Lower leg skin (tissue), 4 donors: ENCODE measurements at regions not wholly inside any gene's neighbourhood (a gene's known extent, or its start where the extent isn't known, plus 50 kb on each side); places are given as distances from the start of the nearest gene placed in this dataset.

Source experiments
- DNase-seq, 2 donors: peaks; one replicate each; pipeline ENCODE4 v3.0.0-alpha.2; 2019; ENCODE audit warnings: low spot score in 2 of 2
- H3K4me3 ChIP-seq: fragments of 200-600 bp; sonication (generic); 2 replicates; pipeline ENCODE4 v1.5.1; 2017; ENCODE audit warnings: mild to moderate bottlenecking, low read depth; ENCODE audit not compliant: poor library complexity, severe bottlenecking
- POLR2A ChIP-seq, 2 donors: fragments of 450-650 bp; IDR thresholded peaks; one replicate each; pipeline ENCODE4 v1.6.1; 2016 to 2017; ENCODE audit warnings: antibody characterized with exemption in 2 of 2, mild to moderate bottlenecking in 1 of 2, moderate library complexity in 1 of 2
- WGBS, 2 donors: methylation state at CpG; one replicate each; pipeline ENCODE4 v1.1.5; 2018; 5-methylcytosine and 5-hydroxymethylcytosine counted together
- intact Hi-C: fragments of 100-400 bp; cut with DNase I; formaldehyde crosslinking; loops from one replicate; pipeline ENCODE4 v1.15.0; 2023; ENCODE audit warnings: low total_unique reads
- TF ChIP-seq, protein P1 (sequence below), 3 donors: fragments of 450-650 bp; IDR thresholded peaks; one replicate each; pipeline ENCODE4 v1.5.1; 2016; ENCODE audit warnings: antibody characterized with exemption in 3 of 3, mild to moderate bottlenecking in 3 of 3, moderate library complexity in 2 of 3

DNA sequence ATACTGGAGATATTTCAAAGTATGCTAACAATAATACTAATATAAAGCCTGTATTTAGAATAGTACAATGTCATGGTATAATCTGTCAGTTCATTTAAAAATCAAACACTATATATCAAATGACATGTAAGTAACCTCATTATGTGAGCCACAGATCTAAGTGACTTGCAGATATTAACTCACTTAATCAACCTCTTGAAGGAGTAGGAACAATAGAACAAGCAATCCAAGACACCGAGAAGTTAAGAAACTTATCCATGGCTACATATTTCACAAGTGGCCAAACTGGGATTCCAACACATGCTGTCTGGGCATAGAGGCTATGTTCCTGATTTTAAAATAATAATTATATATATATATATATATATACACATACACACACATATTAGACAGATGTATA is 554.0 kb downstream of the ARAP2 start:
- intact Hi-C loops = no loop called here
- no peak overlapping the region for H3K4me3 ChIP-seq
- TF ChIP-seq, protein P1, sequence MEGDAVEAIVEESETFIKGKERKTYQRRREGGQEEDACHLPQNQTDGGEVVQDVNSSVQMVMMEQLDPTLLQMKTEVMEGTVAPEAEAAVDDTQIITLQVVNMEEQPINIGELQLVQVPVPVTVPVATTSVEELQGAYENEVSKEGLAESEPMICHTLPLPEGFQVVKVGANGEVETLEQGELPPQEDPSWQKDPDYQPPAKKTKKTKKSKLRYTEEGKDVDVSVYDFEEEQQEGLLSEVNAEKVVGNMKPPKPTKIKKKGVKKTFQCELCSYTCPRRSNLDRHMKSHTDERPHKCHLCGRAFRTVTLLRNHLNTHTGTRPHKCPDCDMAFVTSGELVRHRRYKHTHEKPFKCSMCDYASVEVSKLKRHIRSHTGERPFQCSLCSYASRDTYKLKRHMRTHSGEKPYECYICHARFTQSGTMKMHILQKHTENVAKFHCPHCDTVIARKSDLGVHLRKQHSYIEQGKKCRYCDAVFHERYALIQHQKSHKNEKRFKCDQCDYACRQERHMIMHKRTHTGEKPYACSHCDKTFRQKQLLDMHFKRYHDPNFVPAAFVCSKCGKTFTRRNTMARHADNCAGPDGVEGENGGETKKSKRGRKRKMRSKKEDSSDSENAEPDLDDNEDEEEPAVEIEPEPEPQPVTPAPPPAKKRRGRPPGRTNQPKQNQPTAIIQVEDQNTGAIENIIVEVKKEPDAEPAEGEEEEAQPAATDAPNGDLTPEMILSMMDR (IDR thresholded peaks at IDR 0.05) = no peak
- no peak for TF ChIP-seq POLR2A (IDR thresholded peaks at IDR 0.05)
- WGBS, 2 donors = 54 to 71% methylated on average over 1 of the region's 1 CpG
- no peak for DNase-seq

DNA sequence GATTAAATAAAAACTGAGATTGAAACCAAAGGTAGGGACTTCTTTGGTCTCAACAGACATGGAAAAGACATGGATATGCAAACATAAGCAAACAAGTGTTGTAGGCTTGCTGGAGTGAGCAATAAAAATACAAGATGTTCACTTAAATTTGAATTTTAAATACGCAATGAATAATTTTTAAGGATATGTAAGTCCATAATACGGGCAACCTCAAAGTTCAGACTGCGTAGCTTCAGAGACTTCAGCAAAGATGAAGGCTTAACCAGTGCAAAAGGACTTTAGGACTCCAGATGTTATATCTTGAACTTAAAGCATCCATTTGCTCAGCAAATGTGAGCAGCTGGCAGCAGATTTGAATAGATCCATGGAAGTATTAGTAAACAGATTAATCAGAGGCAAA is 549.3 kb downstream of the ARAP2 start:
- intact Hi-C loops = no loop called here
- DNase-seq = no peak
- no peak overlapping the region for H3K4me3 ChIP-seq
- 76 to 81% methylated on average over 3 of the region's 3 CpGs for WGBS, 2 donors
- TF ChIP-seq, protein P1 (IDR thresholded peaks at IDR 0.05) = no peak
- TF ChIP-seq POLR2A (IDR thresholded peaks at IDR 0.05) = no peak

DNA sequence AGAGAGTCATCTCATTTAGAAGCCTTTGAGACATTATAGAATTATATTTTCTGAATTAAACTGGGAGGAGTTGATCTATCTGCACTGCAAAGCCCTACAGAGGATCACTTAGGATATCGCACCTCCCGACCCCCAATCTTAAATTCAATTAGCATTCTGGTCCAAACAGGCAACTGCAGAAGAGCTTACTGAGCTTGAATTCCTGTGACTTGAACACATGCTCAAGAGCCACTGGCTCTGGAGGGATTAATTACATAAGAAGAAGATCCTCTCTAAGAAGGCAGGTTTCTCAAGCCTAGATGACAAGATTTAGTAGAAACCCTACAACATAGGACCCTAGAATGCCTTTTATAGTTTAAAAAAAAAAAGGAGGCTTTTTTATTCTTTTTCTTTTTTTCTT is 548.9 kb downstream of the ARAP2 start:
- TF ChIP-seq, protein P1 (IDR thresholded peaks at IDR 0.05) = no peak
- no peak for TF ChIP-seq POLR2A (IDR thresholded peaks at IDR 0.05)
- no peak for DNase-seq
- intact Hi-C loops = no loop called here
- no peak overlapping the region for H3K4me3 ChIP-seq
- WGBS, 2 donors = 82 to 86% methylated on average over 2 of the region's 2 CpGs

DNA sequence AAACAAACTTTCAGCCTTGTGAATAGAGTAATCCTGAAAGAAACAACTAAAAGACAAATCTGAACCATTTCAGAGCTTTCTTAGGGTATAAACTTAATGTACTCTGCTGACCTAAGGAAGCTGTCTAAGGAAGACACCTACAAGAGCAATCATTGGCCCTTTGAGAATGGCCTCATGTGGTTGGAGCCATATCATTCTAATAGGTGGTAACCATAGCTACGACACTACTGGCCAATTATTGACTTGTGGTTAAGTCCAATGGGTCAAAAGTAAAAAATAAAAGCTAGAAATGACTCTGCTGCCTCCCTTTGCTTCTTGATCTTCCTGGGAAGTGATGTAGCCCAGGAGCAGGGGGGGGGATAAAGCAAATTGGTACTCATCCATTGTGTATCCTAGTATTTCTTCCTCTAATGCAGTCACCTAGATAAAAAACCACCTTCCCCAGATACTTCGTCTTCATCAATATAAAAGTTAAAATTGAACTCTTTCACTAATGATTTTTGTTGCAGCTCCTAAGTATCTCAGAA is 547.0 kb downstream of the ARAP2 start:
- intact Hi-C loops = no loop called here
- no peak overlapping the region for H3K4me3 ChIP-seq
- TF ChIP-seq POLR2A (IDR thresholded peaks at IDR 0.05) = no peak
- TF ChIP-seq, protein P1 (IDR thresholded peaks at IDR 0.05) = no peak
- DNase-seq = no peak
- 86 to 89% methylated on average over 2 of the region's 2 CpGs for WGBS, 2 donors

DNA sequence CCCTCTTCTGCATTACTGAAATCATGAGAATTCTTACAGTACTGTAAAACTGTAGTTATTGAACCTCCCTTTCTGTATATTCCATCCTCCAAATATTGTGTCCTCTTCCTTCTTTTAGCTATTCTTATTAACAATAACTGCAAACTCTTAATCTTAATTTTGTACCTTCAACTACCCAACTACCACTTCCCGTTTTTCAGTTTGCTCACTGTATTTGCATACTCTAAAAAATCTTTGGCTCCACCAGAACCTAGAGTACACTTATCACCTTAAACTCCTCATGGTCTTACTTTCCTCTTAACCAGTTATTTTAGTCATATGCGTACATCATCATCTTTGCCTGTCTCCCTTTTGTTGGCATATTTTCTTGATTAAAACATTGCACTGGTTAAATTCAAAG is 543.7 kb downstream of the ARAP2 start:
- H3K4me3 ChIP-seq = no peak overlapping the region
- intact Hi-C loops = no loop called here
- no peak for DNase-seq
- TF ChIP-seq POLR2A (IDR thresholded peaks at IDR 0.05) = no peak
- TF ChIP-seq, protein P1 (IDR thresholded peaks at IDR 0.05) = no peak
- WGBS, 2 donors = 77 to 80% methylated on average over 2 of the region's 2 CpGs

DNA sequence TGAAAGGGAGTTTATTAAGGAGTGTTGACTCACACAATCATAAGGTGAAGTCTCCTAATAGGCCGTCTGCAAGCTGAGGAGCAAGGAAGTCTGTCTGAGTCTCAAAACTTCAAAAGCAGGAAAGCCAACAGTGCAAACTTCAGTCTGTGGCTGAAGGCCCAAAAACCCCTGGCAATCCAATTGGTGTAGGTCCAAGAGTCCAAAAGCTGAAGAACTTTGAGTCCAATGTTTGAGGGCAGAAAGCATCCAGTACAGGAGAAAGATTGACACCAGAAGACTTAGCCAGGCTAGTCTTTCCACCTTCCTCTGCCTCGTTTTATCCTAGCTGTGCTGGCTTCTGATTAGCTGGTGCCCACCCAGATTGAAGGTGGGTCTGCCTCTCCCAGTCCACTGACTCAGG is 535.2 kb downstream of the ARAP2 start:
- WGBS, 2 donors = 77 to 81% methylated on average over 2 of the region's 2 CpGs
- intact Hi-C loops = no loop called here
- TF ChIP-seq, protein P1 (IDR thresholded peaks at IDR 0.05) = no peak
- no peak for TF ChIP-seq POLR2A (IDR thresholded peaks at IDR 0.05)

More for the DNA sequence above, 535.2 kb downstream of the ARAP2 start:
- DNase-seq = no peak
- no peak overlapping the region for H3K4me3 ChIP-seq
